ENCODE measurements at regions not wholly inside any gene's neighbourhood (a gene's known extent, or its start where the extent isn't known, plus 50 kb on each side); places are given as distances from the start of the nearest gene placed in this dataset.

GRCh38 chr9:116067566-116067965 lies 86.0 kb upstream of the PAPPA start:
- no peak for TF ChIP-seq POLR2A (IDR thresholded peaks at IDR 0.05)
- TF ChIP-seq, protein P1, sequence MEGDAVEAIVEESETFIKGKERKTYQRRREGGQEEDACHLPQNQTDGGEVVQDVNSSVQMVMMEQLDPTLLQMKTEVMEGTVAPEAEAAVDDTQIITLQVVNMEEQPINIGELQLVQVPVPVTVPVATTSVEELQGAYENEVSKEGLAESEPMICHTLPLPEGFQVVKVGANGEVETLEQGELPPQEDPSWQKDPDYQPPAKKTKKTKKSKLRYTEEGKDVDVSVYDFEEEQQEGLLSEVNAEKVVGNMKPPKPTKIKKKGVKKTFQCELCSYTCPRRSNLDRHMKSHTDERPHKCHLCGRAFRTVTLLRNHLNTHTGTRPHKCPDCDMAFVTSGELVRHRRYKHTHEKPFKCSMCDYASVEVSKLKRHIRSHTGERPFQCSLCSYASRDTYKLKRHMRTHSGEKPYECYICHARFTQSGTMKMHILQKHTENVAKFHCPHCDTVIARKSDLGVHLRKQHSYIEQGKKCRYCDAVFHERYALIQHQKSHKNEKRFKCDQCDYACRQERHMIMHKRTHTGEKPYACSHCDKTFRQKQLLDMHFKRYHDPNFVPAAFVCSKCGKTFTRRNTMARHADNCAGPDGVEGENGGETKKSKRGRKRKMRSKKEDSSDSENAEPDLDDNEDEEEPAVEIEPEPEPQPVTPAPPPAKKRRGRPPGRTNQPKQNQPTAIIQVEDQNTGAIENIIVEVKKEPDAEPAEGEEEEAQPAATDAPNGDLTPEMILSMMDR (IDR thresholded peaks at IDR 0.05), result no peak
